Left ventricle myocardium inferior (tissue), 1 donor: ENCODE measurements at regions not wholly inside any gene's neighbourhood (a gene's known extent, or its start where the extent isn't known, plus 50 kb on each side); places are given as distances from the start of the nearest gene placed in this dataset.

ENCODE experiments used
- DNase-seq: peaks from one replicate; pipeline ENCODE4 v3.0.0-alpha.2; 2020
- H3K27ac ChIP-seq: fragments of 200-600 bp; replicated peaks from 2 replicates; pipeline ENCODE4 v1.8.0; 2021
- H3K27me3 ChIP-seq: fragments of 200-600 bp; 2 replicates; pipeline ENCODE4 v1.8.0; 2021; ENCODE audit warnings: low read depth
- H3K36me3 ChIP-seq: fragments of 200-600 bp; 2 replicates; pipeline ENCODE4 v1.8.0; 2021
- H3K4me1 ChIP-seq: fragments of 200-600 bp; 2 replicates; pipeline ENCODE4 v1.8.0; 2021
- H3K4me3 ChIP-seq: fragments of 200-600 bp; 2 replicates; pipeline ENCODE4 v1.8.0; 2021; ENCODE audit warnings: mild to moderate bottlenecking, moderate library complexity
- H3K9me3 ChIP-seq: fragments of 200-600 bp; replicated peaks from 2 replicates; pipeline ENCODE4 v1.8.0; 2021
- intact Hi-C: fragments of 100-400 bp; cut with micrococcal nuclease; formaldehyde crosslinking; loops from one replicate; pipeline ENCODE4 v1.11.0; 2022
- TF ChIP-seq, protein P1 (sequence below): fragments of 200-600 bp; IDR thresholded peaks from 2 replicates; pipeline ENCODE4 v1.8.0; 2021; ENCODE audit warnings: antibody characterized with exemption, mild to moderate bottlenecking, borderline replicate concordance
- donor health status: DM: no; HTN: yes; CAD: no; lungs with severe emphysema.

DNA sequence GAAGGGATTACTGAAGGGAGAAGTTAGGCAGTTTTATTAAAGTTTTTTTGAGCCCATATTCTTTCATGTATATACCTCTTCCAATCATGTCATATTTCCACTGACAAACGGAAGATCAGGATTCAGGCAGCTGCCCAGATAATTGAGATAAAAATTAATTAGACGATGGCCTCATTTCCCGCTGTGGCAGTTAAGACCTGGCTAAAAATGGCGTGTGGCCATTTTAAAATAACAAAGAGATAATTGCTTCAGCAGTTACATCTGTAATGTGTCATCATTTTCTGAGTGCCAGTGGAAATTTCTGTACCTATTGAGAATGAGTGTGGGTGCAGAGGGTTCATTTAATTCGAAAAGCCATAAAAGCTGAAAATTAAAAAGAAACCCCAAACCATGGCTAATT, 215.1 kb downstream of the STK31 start:
- no peak overlapping the region for H3K4me3 ChIP-seq

GRCh38 chr7:23927709-23928417, 217.8 kb downstream of the STK31 start:
- no peak for DNase-seq
- Histone ChIP-seq H3K36me3 (no peaks in the 10 kb centered on the region), H3K27ac (no peak overlapping the region), H3K4me3 (no peak overlapping the region), H3K4me1 (no peaks in the 10 kb centered on the region), H3K27me3 (no peaks in the 10 kb centered on the region), H3K9me3 (no peaks in the 10 kb centered on the region)
- TF ChIP-seq, protein P1, sequence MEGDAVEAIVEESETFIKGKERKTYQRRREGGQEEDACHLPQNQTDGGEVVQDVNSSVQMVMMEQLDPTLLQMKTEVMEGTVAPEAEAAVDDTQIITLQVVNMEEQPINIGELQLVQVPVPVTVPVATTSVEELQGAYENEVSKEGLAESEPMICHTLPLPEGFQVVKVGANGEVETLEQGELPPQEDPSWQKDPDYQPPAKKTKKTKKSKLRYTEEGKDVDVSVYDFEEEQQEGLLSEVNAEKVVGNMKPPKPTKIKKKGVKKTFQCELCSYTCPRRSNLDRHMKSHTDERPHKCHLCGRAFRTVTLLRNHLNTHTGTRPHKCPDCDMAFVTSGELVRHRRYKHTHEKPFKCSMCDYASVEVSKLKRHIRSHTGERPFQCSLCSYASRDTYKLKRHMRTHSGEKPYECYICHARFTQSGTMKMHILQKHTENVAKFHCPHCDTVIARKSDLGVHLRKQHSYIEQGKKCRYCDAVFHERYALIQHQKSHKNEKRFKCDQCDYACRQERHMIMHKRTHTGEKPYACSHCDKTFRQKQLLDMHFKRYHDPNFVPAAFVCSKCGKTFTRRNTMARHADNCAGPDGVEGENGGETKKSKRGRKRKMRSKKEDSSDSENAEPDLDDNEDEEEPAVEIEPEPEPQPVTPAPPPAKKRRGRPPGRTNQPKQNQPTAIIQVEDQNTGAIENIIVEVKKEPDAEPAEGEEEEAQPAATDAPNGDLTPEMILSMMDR, result no peak
- intact Hi-C loops, result no loop called here

More for the DNA sequence above, 215.1 kb downstream of the STK31 start:
- Histone ChIP-seq H3K9me3 (no peaks in the 10 kb centered on the region), H3K36me3 (no peaks in the 10 kb centered on the region), H3K27me3 (no peaks in the 10 kb centered on the region), H3K4me1 (no peaks in the 10 kb centered on the region), H3K27ac (no peak overlapping the region)
- DNase-seq, result no peak
- TF ChIP-seq, protein P1, result no peak
- intact Hi-C loops, result no loop called here

- no peaks in the 10 kb centered on the region for H3K36me3 ChIP-seq
- no peak for DNase-seq
- TF ChIP-seq, protein P1, result no peak
- H3K4me3 ChIP-seq, result no peak overlapping the region
- intact Hi-C loops, result no loop called here
- no peaks in the 10 kb centered on the region for H3K9me3 ChIP-seq
- H3K4me1 ChIP-seq, result no peaks in the 10 kb centered on the region
- H3K27me3 ChIP-seq, result no peaks in the 10 kb centered on the region
- H3K27ac ChIP-seq, result no peak overlapping the region
Measured at GRCh38 chr7:23928418-23928775, 218.4 kb downstream of the STK31 start.

DNA sequence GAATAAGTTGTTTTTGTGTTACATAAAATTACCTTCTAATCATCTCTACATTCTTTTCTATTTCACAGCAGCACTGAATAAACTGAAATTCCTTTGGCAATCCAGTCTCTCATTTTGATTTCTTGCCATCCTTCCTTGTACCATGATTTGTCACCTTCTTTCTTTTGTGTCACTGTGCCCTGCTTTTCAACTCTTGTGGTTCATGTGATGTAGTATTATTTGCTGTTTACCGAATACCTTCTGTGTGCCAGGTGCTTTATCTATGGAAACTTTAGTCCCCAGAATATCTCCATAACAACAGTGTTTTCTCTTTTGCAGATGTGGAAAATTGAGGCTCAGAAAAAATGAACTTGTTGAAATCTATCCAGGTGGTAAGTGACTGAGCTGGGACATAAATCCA, 220.3 kb downstream of the STK31 start:
- intact Hi-C loops, result no loop called here
- TF ChIP-seq, protein P1, result no peak
- H3K36me3 ChIP-seq, result no peaks in the 10 kb centered on the region

GRCh38 chr7:23931633-23932032, 221.6 kb downstream of the STK31 start:
- H3K4me3 ChIP-seq, result no peak overlapping the region
- no peak overlapping the region for H3K27ac ChIP-seq
- TF ChIP-seq, protein P1, result no peak
- no peaks in the 10 kb centered on the region for H3K27me3 ChIP-seq
- H3K9me3 ChIP-seq, result peaks cover 10% of the 10 kb centered on the region
- H3K36me3 ChIP-seq, result no peaks in the 10 kb centered on the region
- H3K4me1 ChIP-seq, result no peaks in the 10 kb centered on the region
- no peak for DNase-seq
- intact Hi-C loops, result no loop called here

More for the DNA sequence above, 220.3 kb downstream of the STK31 start:
- H3K4me1 ChIP-seq, result no peaks in the 10 kb centered on the region
- no peak for DNase-seq
- H3K4me3 ChIP-seq, result no peak overlapping the region
- peaks cover 9% of the 10 kb centered on the region for H3K9me3 ChIP-seq
- H3K27ac ChIP-seq, result no peak overlapping the region
- H3K27me3 ChIP-seq, result no peaks in the 10 kb centered on the region
